Astrocyte of the spinal cord (primary cell): ENCODE measurements at regions not wholly inside any gene's neighbourhood (a gene's known extent, or its start where the extent isn't known, plus 50 kb on each side); places are given as distances from the start of the nearest gene placed in this dataset.

ENCODE experiments used
- DNase-seq: peaks from one replicate; pipeline ENCODE4 v3.0.0; 2011; ENCODE audit warnings: low read depth, low spot score
- H3K4me3 ChIP-seq: 2 replicates; pipeline ENCODE4 v1.5.1; 2011; ENCODE audit warnings: low read depth, mild to moderate bottlenecking, low read length, moderate library complexity
- in situ Hi-C: cut with HindIII; loops from 2 replicates; pipeline ENCODE4 v1.10.0; 2017; ENCODE audit warnings: low sequenced_read_pairs
- TF ChIP-seq, protein P1 (sequence below): IDR thresholded peaks from 2 replicates; pipeline ENCODE4 v1.5.1; 2012; ENCODE audit warnings: low read depth, mild to moderate bottlenecking, low read length, inconsistent platforms

DNA sequence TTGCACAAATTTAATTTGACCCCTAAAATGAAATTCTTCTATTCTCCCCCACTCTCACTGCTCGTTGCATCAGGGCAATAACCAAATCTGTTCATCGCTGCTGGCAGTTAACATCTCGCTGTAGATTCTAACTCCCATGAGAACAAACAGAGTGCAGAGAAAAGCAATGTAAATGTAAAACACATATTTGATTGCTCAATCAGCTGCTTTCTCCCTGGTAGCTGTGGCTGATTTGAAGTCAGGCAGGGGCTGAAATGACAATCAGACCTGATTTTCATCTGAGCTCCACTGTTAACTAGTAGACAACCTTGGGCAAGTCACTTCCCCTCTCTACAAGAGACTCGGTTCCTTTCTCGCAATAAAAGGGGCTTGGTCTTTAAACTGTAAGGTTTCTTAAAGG lies 119.8 kb upstream of the CPNE4 start:
- in situ Hi-C loops = no loop called here
- no peak overlapping the region for H3K4me3 ChIP-seq
- TF ChIP-seq, protein P1, sequence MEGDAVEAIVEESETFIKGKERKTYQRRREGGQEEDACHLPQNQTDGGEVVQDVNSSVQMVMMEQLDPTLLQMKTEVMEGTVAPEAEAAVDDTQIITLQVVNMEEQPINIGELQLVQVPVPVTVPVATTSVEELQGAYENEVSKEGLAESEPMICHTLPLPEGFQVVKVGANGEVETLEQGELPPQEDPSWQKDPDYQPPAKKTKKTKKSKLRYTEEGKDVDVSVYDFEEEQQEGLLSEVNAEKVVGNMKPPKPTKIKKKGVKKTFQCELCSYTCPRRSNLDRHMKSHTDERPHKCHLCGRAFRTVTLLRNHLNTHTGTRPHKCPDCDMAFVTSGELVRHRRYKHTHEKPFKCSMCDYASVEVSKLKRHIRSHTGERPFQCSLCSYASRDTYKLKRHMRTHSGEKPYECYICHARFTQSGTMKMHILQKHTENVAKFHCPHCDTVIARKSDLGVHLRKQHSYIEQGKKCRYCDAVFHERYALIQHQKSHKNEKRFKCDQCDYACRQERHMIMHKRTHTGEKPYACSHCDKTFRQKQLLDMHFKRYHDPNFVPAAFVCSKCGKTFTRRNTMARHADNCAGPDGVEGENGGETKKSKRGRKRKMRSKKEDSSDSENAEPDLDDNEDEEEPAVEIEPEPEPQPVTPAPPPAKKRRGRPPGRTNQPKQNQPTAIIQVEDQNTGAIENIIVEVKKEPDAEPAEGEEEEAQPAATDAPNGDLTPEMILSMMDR = no peak
- no peak for DNase-seq

DNA sequence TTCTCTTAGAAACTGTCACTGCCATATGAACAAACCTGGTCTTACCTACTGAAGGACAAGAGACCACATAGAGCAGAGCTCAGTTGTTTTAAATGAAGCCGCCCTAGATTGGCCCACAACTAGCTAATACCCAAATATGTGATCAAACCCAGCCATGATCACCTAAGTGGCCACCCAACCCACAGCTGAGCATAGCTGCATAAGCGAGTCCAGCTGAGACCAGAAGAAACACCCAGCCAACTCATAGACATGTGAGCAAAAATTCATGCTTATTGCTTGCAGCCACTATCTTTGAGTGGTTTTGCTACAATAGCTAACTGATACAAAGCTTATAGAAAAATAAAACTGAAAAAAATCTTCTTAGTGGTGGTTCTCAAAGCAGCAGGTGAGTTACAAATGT lies 124.3 kb upstream of the CPNE4 start:
- TF ChIP-seq, protein P1 = no peak
- no peak overlapping the region for H3K4me3 ChIP-seq
- no peak for DNase-seq
- in situ Hi-C loops = no loop called here

DNA sequence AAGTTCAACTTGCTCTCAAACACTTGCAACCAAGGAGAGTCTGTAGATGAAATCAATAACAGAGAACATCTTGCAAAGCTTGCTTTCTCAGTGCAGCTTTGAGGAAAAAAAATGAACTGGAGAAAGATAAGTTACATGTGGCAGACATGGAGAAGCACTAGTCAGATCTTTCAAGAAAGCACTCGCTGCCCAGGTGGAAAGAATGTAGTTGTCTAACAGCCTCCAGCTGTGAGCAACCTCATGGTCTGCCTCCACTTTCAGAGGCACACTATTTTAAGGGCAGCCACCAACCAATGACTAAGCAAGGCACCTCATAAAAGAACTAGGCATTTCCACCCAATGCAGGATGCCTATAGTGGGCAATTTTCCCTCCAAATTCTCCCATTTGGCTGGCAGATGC lies 125.4 kb upstream of the CPNE4 start:
- TF ChIP-seq, protein P1 = no peak
- in situ Hi-C loops = no loop called here
- peak; percentile 6 for DNase-seq
- no peak overlapping the region for H3K4me3 ChIP-seq

DNA sequence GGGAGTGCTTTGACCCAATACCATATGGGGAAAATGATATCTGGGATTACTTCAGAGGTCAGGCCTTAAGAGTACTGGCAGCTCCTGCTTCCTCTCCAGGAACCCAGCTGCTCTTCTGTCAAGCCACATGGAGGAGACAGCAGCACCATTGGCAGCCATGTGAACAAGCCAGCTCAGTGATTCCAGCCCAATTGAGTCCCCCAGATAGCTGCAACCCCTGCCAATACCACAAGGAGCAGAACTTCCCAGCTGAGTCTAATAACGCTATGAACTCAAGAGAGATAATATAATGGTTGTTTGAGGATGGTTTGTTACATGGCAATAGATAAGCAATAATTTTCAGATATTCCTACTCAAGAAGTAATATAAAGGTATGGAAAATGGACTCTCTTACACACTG lies 126.8 kb upstream of the CPNE4 start:
- DNase-seq = no peak
- TF ChIP-seq, protein P1 = no peak
- in situ Hi-C loops = no loop called here
- H3K4me3 ChIP-seq = no peak overlapping the region

DNA sequence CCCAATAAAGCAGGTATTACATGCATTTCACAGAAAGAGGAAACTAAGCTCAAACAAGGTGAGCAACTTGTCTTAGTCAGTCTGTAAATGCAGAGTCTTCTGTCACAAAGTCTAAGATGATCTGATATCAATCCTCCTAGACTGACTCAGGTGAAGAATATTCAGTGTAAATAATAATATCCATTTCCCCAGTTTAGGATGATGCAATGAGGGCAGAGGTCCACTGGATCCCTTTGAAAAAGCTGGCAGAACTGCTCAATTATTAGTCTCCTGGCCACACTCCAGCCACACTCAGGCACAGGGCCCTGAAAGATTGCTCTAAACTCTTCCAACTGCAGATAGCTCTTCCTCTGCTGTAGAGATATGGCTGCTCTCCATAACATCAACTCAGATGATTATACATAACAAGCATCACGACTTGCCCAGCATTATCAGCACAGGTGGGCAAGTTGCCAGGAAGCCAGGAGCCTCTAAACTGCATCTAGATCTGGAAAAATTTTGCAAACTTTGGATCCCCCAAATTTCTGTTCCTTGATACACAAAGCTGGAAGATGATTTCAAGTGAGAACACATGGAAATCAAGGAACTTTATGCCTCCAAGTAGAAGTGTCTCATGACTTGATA lies 129.8 kb upstream of the CPNE4 start:
- peak; percentile 16 for DNase-seq
- no peak overlapping the region for H3K4me3 ChIP-seq
- TF ChIP-seq, protein P1 = no peak
- in situ Hi-C loops = no loop called here

DNA sequence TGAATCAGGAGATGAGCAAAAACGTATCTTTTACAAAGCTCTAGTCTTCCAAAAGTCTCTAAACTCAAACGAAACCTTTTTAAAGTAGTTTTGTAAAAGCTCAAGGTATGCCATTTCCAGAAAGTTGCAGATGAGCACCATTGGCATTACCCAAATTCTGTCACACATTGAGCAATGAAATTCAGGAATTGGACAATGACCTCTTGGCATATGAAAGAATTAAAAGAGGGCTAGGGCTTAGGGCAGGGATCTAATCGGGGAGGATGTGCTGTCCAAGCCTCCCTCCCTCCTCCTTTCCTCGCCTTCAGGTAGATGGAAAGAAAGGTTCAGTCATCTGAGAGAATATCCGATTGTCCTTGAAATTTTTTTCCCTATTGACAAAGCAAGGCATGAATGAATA lies 133.1 kb upstream of the CPNE4 start:
- TF ChIP-seq, protein P1 = no peak
- DNase-seq = no peak
- in situ Hi-C loops = no loop called here
- H3K4me3 ChIP-seq = no peak overlapping the region

DNA sequence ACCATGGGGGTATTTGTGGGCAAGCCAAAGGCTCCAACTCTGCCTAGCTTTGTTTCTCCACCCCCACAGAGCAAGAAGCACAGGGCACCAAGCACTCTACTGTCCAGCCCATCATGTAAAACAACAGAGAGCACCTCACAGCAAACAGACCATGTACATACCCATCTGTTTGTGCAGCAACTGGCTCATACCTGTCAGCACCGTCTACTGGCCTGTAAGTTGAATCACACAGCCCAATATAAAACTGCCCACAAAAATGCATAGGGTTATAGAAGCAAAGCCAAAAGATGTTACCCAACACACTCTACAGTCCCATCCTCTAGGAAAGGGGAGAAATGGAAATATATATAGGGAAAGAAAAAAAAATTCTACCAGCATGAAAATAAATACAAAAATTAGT lies 139.7 kb upstream of the CPNE4 start:
- in situ Hi-C loops = no loop called here

More for the DNA sequence above, 139.7 kb upstream of the CPNE4 start:
- DNase-seq = no peak
- TF ChIP-seq, protein P1 = no peak
- no peak overlapping the region for H3K4me3 ChIP-seq
